Lower lobe of right lung (tissue), 2 donors: ENCODE measurements at regions not wholly inside any gene's neighbourhood (a gene's known extent, or its start where the extent isn't known, plus 50 kb on each side); places are given as distances from the start of the nearest gene placed in this dataset.
"Not testable (repeated sequence)": the region's sequence is repeated elsewhere in the genome, so short reads cannot be mapped to it uniquely, and the experiment has no call there.

ENCODE experiments used
- ATAC-seq, 2 donors: fragments of 200-7000 bp; cut with Tn5 transposase; one replicate each; pipeline ENCODE4 v1.9.1; 2020 to 2022; ENCODE audit warnings: mild to moderate bottlenecking in 2 of 2, moderate library complexity in 2 of 2
- DNase-seq: peaks from one replicate; pipeline ENCODE4 v3.0.0-alpha.2; 2020
- H3K27ac ChIP-seq: fragments of 200-600 bp; one replicate; pipeline ENCODE4 v1.8.0; 2022
- H3K27me3 ChIP-seq: fragments of 200-600 bp; one replicate; pipeline ENCODE4 v1.8.0; 2022; ENCODE audit warnings: low read depth
- H3K36me3 ChIP-seq: fragments of 200-600 bp; one replicate; pipeline ENCODE4 v1.8.0; 2022; ENCODE audit warnings: mild to moderate bottlenecking
- H3K4me1 ChIP-seq: fragments of 200-600 bp; one replicate; pipeline ENCODE4 v1.8.0; 2022
- H3K4me3 ChIP-seq: fragments of 200-600 bp; one replicate; pipeline ENCODE4 v1.8.0; 2022; ENCODE audit warnings: mild to moderate bottlenecking
- H3K9me3 ChIP-seq: fragments of 200-600 bp; one replicate; pipeline ENCODE4 v1.8.0; 2022
- intact Hi-C: fragments of 100-400 bp; cut with DNase I; formaldehyde crosslinking; loops from one replicate; pipeline ENCODE4 v1.11.0; 2022
- TF ChIP-seq, protein P1 (sequence below): fragments of 200-600 bp; IDR thresholded peaks from one replicate; pipeline ENCODE4 v1.8.0; 2022; ENCODE audit warnings: antibody characterized with exemption, mild to moderate bottlenecking
- donor health status: DM: no; HTN: yes; CAD: no; lungs with severe emphysema.

- H3K27ac ChIP-seq, H3K4me3 ChIP-seq, intact Hi-C loops, H3K4me1 ChIP-seq, H3K36me3 ChIP-seq, H3K9me3 ChIP-seq, H3K27me3 ChIP-seq, DNase-seq, ATAC-seq: not testable (repeated sequence)
These were observed 951.1 kb upstream of the ADAMTS5 start for GRCh38 chr21:27917966-27918365.

DNA sequence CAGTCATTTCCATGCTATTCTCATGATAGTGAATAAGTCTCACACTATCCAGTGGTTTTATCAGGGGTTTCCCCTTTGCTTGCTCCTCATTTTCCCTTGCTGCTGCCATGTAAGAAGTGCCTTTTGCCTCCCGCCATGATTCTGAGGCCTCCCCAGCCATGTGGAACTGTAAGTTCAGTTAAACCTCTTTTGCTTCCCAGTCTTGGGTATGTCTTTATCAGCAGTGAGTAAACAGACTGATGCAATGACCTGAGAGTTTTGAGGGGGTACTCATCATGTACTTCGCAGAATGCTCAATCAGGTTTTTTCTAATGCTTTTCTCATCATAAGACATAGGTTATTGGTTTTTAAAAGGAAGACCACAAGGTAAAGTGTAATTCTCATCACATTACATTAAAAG is 949.4 kb upstream of the ADAMTS5 start:
- DNase-seq, H3K9me3 ChIP-seq, intact Hi-C loops, ATAC-seq, H3K36me3 ChIP-seq, H3K4me3 ChIP-seq, H3K27ac ChIP-seq, H3K4me1 ChIP-seq, H3K27me3 ChIP-seq: not testable (repeated sequence)

- intact Hi-C loops, H3K27ac ChIP-seq, DNase-seq: not testable (repeated sequence)
These were observed 945.2 kb upstream of the ADAMTS5 start for GRCh38 chr21:27912133-27912532.

GRCh38 chr21:27909487-27909886 is 942.6 kb upstream of the ADAMTS5 start:
- H3K4me1 ChIP-seq, H3K27me3 ChIP-seq, H3K36me3 ChIP-seq, DNase-seq, H3K27ac ChIP-seq, H3K9me3 ChIP-seq, intact Hi-C loops, ATAC-seq, H3K4me3 ChIP-seq: not testable (repeated sequence)

More at GRCh38 chr21:27912133-27912532, 945.2 kb upstream of the ADAMTS5 start:
- not testable (repeated sequence) for H3K4me1 ChIP-seq, H3K9me3 ChIP-seq, H3K27me3 ChIP-seq, H3K4me3 ChIP-seq, ATAC-seq, H3K36me3 ChIP-seq

DNA sequence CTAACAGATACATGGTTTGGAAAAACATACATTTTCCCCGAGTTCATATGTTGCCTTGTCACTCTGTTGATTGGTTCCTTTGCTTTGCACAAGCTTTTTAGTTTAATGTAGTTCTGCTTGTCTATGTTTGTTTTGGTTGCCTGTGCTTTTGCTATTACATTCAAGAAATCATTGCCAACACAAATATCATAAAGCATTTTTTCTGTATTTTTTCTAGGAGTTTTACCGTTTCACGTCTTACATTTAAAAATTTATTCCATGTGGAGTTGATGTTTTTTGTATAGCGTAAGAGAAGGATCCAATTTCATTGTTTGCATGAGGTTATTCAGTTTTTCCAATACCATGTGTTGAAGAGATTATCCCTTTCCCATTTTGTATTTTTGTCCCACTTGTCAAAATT is 941.9 kb upstream of the ADAMTS5 start:
- H3K9me3 ChIP-seq, H3K27me3 ChIP-seq, H3K27ac ChIP-seq, H3K36me3 ChIP-seq, DNase-seq, ATAC-seq, intact Hi-C loops, H3K4me1 ChIP-seq, H3K4me3 ChIP-seq: not testable (repeated sequence)

- H3K4me3 ChIP-seq, H3K9me3 ChIP-seq, DNase-seq, H3K27ac ChIP-seq, H3K27me3 ChIP-seq, H3K36me3 ChIP-seq, H3K4me1 ChIP-seq, intact Hi-C loops, ATAC-seq: not testable (repeated sequence)
These were observed 936.0 kb upstream of the ADAMTS5 start for GRCh38 chr21:27902904-27903303.

DNA sequence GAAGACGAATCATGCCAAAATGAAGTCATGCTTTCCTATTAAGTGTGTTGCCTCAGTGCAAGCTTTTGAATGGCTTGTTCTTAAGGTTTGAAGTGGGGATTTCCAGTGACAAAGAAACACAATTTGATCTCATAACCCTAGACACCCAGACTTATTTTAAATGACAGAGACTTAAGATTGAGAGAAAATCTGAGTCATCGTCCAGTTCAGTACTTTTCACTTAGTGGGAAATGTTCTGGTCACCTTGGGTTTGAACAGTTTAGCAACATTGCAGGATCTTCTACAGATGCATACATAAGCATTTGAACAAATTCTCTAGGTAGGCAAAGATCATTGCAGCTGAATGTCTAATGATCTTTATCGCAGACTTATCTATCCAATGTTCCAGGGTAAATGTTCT is 926.7 kb upstream of the ADAMTS5 start:
- H3K27ac ChIP-seq, intact Hi-C loops, DNase-seq: not testable (repeated sequence)

DNA sequence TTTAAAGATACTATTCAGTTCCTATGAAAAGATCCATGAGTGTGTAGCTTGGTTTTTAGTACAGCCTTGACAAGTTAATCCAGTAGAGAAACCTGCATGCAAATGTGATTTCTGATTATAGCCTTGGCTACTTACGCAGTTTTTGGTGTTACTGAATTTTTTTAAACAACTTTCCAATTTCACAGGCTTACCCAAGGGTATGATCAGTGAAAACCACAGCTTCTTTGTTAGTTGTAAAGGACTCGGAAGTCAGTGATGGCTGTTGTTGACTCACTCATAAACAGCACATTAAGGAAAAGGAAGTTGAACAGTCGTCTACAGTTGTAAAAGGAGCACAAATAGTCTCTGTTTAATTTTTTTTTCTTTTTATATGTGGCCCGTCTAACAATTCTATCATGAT is 924.6 kb upstream of the ADAMTS5 start:
- H3K4me3 ChIP-seq, ATAC-seq, H3K9me3 ChIP-seq, H3K36me3 ChIP-seq, intact Hi-C loops, DNase-seq, H3K4me1 ChIP-seq, H3K27ac ChIP-seq, H3K27me3 ChIP-seq: not testable (repeated sequence)

More for the DNA sequence above, 926.7 kb upstream of the ADAMTS5 start:
- H3K27me3 ChIP-seq, H3K9me3 ChIP-seq, H3K4me1 ChIP-seq, ATAC-seq, H3K4me3 ChIP-seq, H3K36me3 ChIP-seq: not testable (repeated sequence)

GRCh38 chr21:27887808-27888455 is 921.0 kb upstream of the ADAMTS5 start:
- ATAC-seq, H3K27ac ChIP-seq, H3K27me3 ChIP-seq, H3K4me1 ChIP-seq, H3K36me3 ChIP-seq, H3K9me3 ChIP-seq, H3K4me3 ChIP-seq, DNase-seq, intact Hi-C loops: not testable (repeated sequence)

- no peak for DNase-seq
- Histone ChIP-seq H3K4me3 (no peak overlapping the region), H3K36me3 (no peaks in the 10 kb centered on the region), H3K27me3 (no peaks in the 10 kb centered on the region), H3K27ac (no peak overlapping the region), H3K9me3 (no peaks in the 10 kb centered on the region), H3K4me1 (no peaks in the 10 kb centered on the region)
- TF ChIP-seq, protein P1, sequence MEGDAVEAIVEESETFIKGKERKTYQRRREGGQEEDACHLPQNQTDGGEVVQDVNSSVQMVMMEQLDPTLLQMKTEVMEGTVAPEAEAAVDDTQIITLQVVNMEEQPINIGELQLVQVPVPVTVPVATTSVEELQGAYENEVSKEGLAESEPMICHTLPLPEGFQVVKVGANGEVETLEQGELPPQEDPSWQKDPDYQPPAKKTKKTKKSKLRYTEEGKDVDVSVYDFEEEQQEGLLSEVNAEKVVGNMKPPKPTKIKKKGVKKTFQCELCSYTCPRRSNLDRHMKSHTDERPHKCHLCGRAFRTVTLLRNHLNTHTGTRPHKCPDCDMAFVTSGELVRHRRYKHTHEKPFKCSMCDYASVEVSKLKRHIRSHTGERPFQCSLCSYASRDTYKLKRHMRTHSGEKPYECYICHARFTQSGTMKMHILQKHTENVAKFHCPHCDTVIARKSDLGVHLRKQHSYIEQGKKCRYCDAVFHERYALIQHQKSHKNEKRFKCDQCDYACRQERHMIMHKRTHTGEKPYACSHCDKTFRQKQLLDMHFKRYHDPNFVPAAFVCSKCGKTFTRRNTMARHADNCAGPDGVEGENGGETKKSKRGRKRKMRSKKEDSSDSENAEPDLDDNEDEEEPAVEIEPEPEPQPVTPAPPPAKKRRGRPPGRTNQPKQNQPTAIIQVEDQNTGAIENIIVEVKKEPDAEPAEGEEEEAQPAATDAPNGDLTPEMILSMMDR: no peak
- intact Hi-C loops: no loop called here
- ATAC-seq: no peak
These were observed 918.4 kb upstream of the ADAMTS5 start for GRCh38 chr21:27885296-27885711.

DNA sequence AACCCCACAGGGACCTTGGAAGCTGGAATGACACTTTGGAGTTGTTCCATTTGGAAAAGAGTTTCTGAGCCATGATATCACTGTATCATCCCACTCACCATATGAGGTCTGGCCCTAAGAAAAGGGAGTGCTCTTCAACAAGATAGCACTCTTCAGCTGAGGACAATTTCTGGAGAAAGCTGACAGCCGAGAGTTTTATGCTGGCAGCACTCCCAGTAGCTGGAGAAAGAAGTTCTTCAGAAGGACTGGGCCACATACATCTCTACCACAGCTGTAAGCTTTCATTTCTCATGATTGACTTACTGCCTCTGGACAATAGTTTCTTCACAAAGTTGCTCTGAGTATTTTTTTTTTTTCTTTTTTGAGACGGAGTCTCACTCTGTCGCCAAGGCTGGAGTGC is 914.4 kb upstream of the ADAMTS5 start:
- DNase-seq, H3K4me3 ChIP-seq, H3K36me3 ChIP-seq, ATAC-seq, H3K27me3 ChIP-seq, intact Hi-C loops, H3K9me3 ChIP-seq, H3K4me1 ChIP-seq, H3K27ac ChIP-seq: not testable (repeated sequence)

GRCh38 chr21:27872411-27872810 is 905.5 kb upstream of the ADAMTS5 start:
- H3K27ac ChIP-seq, DNase-seq, H3K36me3 ChIP-seq, intact Hi-C loops, H3K9me3 ChIP-seq, ATAC-seq, H3K27me3 ChIP-seq, H3K4me1 ChIP-seq, H3K4me3 ChIP-seq: not testable (repeated sequence)

GRCh38 chr21:27870755-27871154 is 903.9 kb upstream of the ADAMTS5 start:
- intact Hi-C loops, ATAC-seq, H3K27ac ChIP-seq: not testable (repeated sequence)

More at GRCh38 chr21:27870755-27871154, 903.9 kb upstream of the ADAMTS5 start:
- DNase-seq, H3K4me1 ChIP-seq, H3K9me3 ChIP-seq, H3K27me3 ChIP-seq, H3K4me3 ChIP-seq, H3K36me3 ChIP-seq: not testable (repeated sequence)
